ENCODE measurements at regions not wholly inside any gene's neighbourhood (a gene's known extent, or its start where the extent isn't known, plus 50 kb on each side); places are given as distances from the start of the nearest gene placed in this dataset.
A peak's percentile ranks its signal among the peaks of the same experiment; 100 is the strongest.
"Not testable (repeated sequence)": the region's sequence is repeated elsewhere in the genome, so short reads cannot be mapped to it uniquely, and the experiment has no call there.

- H3K9me3 ChIP-seq (ENCODE audit: control insufficient read depth, low read length, poor library complexity, severe bottlenecking): peaks cover 2% of the 10 kb centered on the region
- no peak for ATAC-seq
- Mint-ChIP-seq H3K27ac (no peak overlapping the region), H3K4me3 (no peak overlapping the region), H3K27me3 (peaks cover 9% of the 10 kb centered on the region), H3K36me3 (ENCODE audit: low read depth) (peaks cover 2% of the 10 kb centered on the region), H3K4me1 (peaks cover 8% of the 10 kb centered on the region)
- no peak for DNase-seq
Observed at GRCh38 chr6:3958255-3958654, 109.1 kb downstream of the FAM50B start.

GRCh38 chr6:3959385-3959784, 110.2 kb downstream of the FAM50B start:
- no peak for ATAC-seq
- Mint-ChIP-seq H3K4me3 (no peak overlapping the region), H3K27me3 (peaks cover 18% of the 10 kb centered on the region), H3K27ac (no peak overlapping the region), H3K4me1 (peaks cover 11% of the 10 kb centered on the region), H3K36me3 (ENCODE audit: low read depth) (peaks cover 5% of the 10 kb centered on the region)
- DNase-seq: no peak
- peaks cover 2% of the 10 kb centered on the region for H3K9me3 ChIP-seq (ENCODE audit: control insufficient read depth, low read length, poor library complexity, severe bottlenecking)

GRCh38 chr6:3960754-3961361, 111.7 kb downstream of the FAM50B start:
- Mint-ChIP-seq H3K4me1 (peaks cover 11% of the 10 kb centered on the region), H3K27me3 (peaks cover 21% of the 10 kb centered on the region), H3K27ac (no peak overlapping the region), H3K4me3 (no peak overlapping the region), H3K36me3 (ENCODE audit: low read depth) (peaks cover 5% of the 10 kb centered on the region)
- DNase-seq (no peak), ATAC-seq (no peak)
- peaks cover 2% of the 10 kb centered on the region for H3K9me3 ChIP-seq (ENCODE audit: control insufficient read depth, low read length, poor library complexity, severe bottlenecking)

GRCh38 chr6:3961581-3962215, 112.5 kb downstream of the FAM50B start:
- ATAC-seq (no peak), DNase-seq (no peak)
- Mint-ChIP-seq H3K4me1 (peaks cover 11% of the 10 kb centered on the region), H3K27me3 (peaks cover 18% of the 10 kb centered on the region), H3K4me3 (no peak overlapping the region), H3K36me3 (ENCODE audit: low read depth) (peaks cover 5% of the 10 kb centered on the region), H3K27ac (no peak overlapping the region)
- peaks cover 2% of the 10 kb centered on the region for H3K9me3 ChIP-seq (ENCODE audit: control insufficient read depth, low read length, poor library complexity, severe bottlenecking)

- no peak overlapping the region for H3K4me3 Mint-ChIP-seq
- H3K36me3 Mint-ChIP-seq (ENCODE audit: low read depth): peaks cover 6% of the 10 kb centered on the region
- peaks cover 11% of the 10 kb centered on the region for H3K4me1 Mint-ChIP-seq
- peaks cover 18% of the 10 kb centered on the region for H3K27me3 Mint-ChIP-seq
- DNase-seq: no peak
- H3K9me3 ChIP-seq (ENCODE audit: control insufficient read depth, low read length, poor library complexity, severe bottlenecking): no peaks in the 10 kb centered on the region
- no peak overlapping the region for H3K27ac Mint-ChIP-seq
- ATAC-seq: no peak
Observed at GRCh38 chr6:3962291-3963280, 113.4 kb downstream of the FAM50B start.

- no peak for ATAC-seq
- H3K27me3 Mint-ChIP-seq: peaks cover 18% of the 10 kb centered on the region
Observed at GRCh38 chr6:3963426-3963825, 114.3 kb downstream of the FAM50B start.

GRCh38 chr6:3965071-3965718, 113.7 kb downstream of the FAM217A start:
- Mint-ChIP-seq H3K27me3 (peaks cover 18% of the 10 kb centered on the region), H3K36me3 (ENCODE audit: low read depth) (peaks cover 10% of the 10 kb centered on the region), H3K27ac (no peak overlapping the region), H3K4me3 (no peak overlapping the region), H3K4me1 (peaks cover 8% of the 10 kb centered on the region)
- no peak for DNase-seq
- ATAC-seq: no peak
- no peaks in the 10 kb centered on the region for H3K9me3 ChIP-seq (ENCODE audit: control insufficient read depth, low read length, poor library complexity, severe bottlenecking)

More at GRCh38 chr6:3963426-3963825, 114.3 kb downstream of the FAM50B start:
- Mint-ChIP-seq H3K36me3 (ENCODE audit: low read depth) (peaks cover 7% of the 10 kb centered on the region), H3K27ac (peak overlapping the region; percentile 73), H3K4me1 (peaks cover 11% of the 10 kb centered on the region), H3K4me3 (no peak overlapping the region)
- no peaks in the 10 kb centered on the region for H3K9me3 ChIP-seq (ENCODE audit: control insufficient read depth, low read length, poor library complexity, severe bottlenecking)
- DNase-seq: no peak

GRCh38 chr6:3966426-3966825, 112.5 kb downstream of the FAM217A start:
- H3K9me3 ChIP-seq (ENCODE audit: control insufficient read depth, low read length, poor library complexity, severe bottlenecking): no peaks in the 10 kb centered on the region
- Mint-ChIP-seq H3K27ac (no peak overlapping the region), H3K4me3 (no peak overlapping the region), H3K27me3 (peaks cover 18% of the 10 kb centered on the region), H3K36me3 (ENCODE audit: low read depth) (peaks cover 10% of the 10 kb centered on the region), H3K4me1 (peaks cover 7% of the 10 kb centered on the region)
- no peak for ATAC-seq
- no peak for DNase-seq

- no peak overlapping the region for H3K27ac Mint-ChIP-seq
- H3K4me1 Mint-ChIP-seq: peaks cover 2% of the 10 kb centered on the region
- H3K4me3 Mint-ChIP-seq: no peak overlapping the region
- H3K9me3 ChIP-seq (ENCODE audit: control insufficient read depth, low read length, poor library complexity, severe bottlenecking): no peaks in the 10 kb centered on the region
- ATAC-seq (no peak), DNase-seq (no peak)
- H3K36me3 Mint-ChIP-seq (ENCODE audit: low read depth): peaks cover 7% of the 10 kb centered on the region
- peaks cover 5% of the 10 kb centered on the region for H3K27me3 Mint-ChIP-seq
Observed at GRCh38 chr6:3970097-3970496, 108.8 kb downstream of the FAM217A start.

- not testable (repeated sequence) for DNase-seq; ATAC-seq; H3K4me3 Mint-ChIP-seq; H3K9me3 ChIP-seq (ENCODE audit: control insufficient read depth, low read length, poor library complexity, severe bottlenecking); H3K27ac Mint-ChIP-seq; H3K4me1 Mint-ChIP-seq; H3K27me3 Mint-ChIP-seq; H3K36me3 Mint-ChIP-seq (ENCODE audit: low read depth)
Observed at GRCh38 chr6:3973152-3973551, 105.8 kb downstream of the FAM217A start.

- Mint-ChIP-seq H3K27me3 (peaks cover 5% of the 10 kb centered on the region), H3K4me3 (peak overlapping the region; percentile 81), H3K27ac (peak overlapping the region; percentile 86), H3K36me3 (ENCODE audit: low read depth) (peaks cover 2% of the 10 kb centered on the region), H3K4me1 (peaks cover 17% of the 10 kb centered on the region)
- peak; percentile 100 for ATAC-seq
- DNase-seq: peak in 2 of 3 donors; percentile 14 to 20
- peaks cover 3% of the 10 kb centered on the region for H3K9me3 ChIP-seq (ENCODE audit: control insufficient read depth, low read length, poor library complexity, severe bottlenecking)
Observed at GRCh38 chr6:3977875-3978711, 100.8 kb downstream of the FAM217A start.

GRCh38 chr6:3978966-3979365, 100.0 kb downstream of the FAM217A start:
- Mint-ChIP-seq H3K4me1 (peaks cover 17% of the 10 kb centered on the region), H3K27ac (peak overlapping the region; percentile 86)
- not testable (repeated sequence) for H3K9me3 ChIP-seq (ENCODE audit: control insufficient read depth, low read length, poor library complexity, severe bottlenecking); ATAC-seq; H3K36me3 Mint-ChIP-seq (ENCODE audit: low read depth); DNase-seq; H3K27me3 Mint-ChIP-seq; H3K4me3 Mint-ChIP-seq

All from T-helper 17 cell (primary cell).